ENCODE measurements at regions not wholly inside any gene's neighbourhood (a gene's known extent, or its start where the extent isn't known, plus 50 kb on each side); places are given as distances from the start of the nearest gene placed in this dataset.
A peak's percentile ranks its signal among the peaks of the same experiment; 100 is the strongest.
"Not testable (repeated sequence)": the region's sequence is repeated elsewhere in the genome, so short reads cannot be mapped to it uniquely, and the experiment has no call there.

DNA sequence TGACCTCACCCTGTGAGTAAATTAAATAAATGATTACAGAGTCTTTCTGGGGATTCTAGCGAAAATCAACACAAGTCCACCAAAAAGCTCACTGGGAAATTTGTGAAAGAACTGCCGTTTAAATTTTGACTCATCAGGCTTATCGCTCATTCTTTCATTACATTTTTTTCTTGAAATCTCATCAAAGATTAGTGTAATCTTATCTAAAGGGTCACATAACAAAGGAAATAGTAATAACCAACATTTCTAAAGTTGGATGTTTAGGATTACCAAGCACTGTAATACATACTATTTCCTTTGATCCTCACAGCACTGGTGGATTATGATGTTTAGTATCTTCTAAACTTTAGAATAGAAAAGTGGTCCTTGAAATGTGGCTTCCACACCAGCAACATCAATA lies 111.1 kb upstream of the CBLB start:
- DNase-seq (ENCODE audit: low read depth): no peak

- DNase-seq (ENCODE audit: low read depth): no peak
Measured at GRCh38 chr3:105982207-105982606, 113.4 kb upstream of the CBLB start.

GRCh38 chr3:105984837-105985236 lies 116.0 kb upstream of the CBLB start:
- DNase-seq (ENCODE audit: low read depth): no peak

DNA sequence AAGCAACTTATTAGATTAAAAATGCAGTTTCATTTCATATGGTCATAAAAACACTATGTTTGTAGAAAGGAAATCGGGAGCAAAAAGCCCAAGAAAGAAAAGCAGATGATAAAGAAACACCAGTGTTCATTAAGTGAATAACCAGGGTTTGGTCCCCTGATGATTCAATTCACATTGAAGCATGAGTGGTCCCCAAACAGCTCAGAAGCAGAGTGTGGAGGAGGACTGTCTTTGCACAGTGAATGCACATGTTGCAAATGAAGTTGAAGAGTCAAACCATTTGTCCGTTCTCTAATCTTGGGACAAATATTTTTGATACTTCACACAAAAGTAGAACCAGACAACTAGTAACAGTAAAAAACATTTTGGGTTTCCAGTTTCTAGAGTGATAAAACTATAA lies 117.5 kb upstream of the CBLB start:
- DNase-seq (ENCODE audit: low read depth): not testable (repeated sequence)

DNA sequence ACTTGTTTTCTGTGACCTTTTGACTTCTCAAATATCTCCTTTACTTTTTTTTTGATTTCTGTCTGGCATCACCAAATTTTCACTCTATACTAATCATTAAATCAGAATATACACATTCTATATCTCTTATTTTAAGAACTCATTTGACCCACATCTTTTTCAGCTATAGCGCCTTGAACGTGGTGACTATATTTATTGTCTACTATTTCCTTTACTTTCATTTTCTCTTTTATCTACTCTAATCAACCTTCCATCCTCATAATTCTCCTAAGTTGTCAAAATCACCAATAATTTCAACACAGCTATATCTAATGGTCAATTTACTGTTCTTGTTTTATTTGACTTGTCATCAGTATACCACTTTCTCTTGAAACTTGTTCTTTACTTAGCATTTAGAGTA lies 119.0 kb upstream of the CBLB start:
- DNase-seq (ENCODE audit: low read depth): no peak

- no peak for DNase-seq (ENCODE audit: low read depth)
Measured at GRCh38 chr3:105988540-105989212, 119.9 kb upstream of the CBLB start.

DNA sequence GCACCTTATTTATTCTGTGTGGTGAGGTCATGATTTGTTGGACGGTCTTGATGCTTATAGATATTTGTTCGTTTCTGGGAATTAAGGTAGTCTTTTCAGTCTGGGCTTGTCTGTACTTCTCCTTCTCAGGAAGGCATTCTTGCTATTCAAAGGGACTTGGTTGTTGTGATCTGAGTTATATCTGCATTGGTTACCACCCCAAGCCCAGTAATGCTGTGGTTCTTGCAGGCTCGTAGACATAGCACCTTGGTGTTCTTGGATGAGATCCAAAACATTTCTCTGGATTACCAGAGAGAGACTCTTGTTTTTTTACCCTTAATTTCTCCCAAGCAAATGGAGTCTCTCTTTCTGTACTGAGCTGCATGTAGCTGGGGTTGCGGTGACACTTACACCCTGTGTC lies 128.0 kb upstream of the CBLB start:
- no peak for DNase-seq (ENCODE audit: low read depth)

GRCh38 chr3:105997466-105997799 lies 128.6 kb upstream of the CBLB start:
- DNase-seq (ENCODE audit: low read depth): no peak

- peak; percentile 88 for DNase-seq (ENCODE audit: low read depth)
Measured at GRCh38 chr3:105997800-105998526, 129.2 kb upstream of the CBLB start.

DNA sequence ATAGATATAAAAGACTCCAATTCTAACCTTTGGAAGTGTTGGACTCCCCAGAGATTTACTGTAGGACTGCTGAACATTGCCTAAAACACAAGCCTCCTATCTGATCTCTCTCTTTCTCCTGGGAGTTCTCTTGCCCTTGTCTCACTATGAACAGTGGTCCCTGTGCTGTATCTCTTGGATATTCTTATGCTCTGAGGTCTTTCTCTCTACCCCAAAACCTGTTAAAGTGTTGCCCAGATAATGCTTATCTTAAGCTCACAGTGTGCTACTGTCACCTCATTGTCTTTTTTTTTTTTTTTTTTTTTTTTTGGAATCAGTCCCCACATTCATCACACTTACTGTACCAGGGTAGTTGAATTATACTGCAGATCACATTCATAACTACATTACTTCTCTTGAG lies 131.0 kb upstream of the CBLB start:
- DNase-seq (ENCODE audit: low read depth): no peak

- DNase-seq (ENCODE audit: low read depth): no peak
Measured at GRCh38 chr3:106001923-106002322, 133.1 kb upstream of the CBLB start.

- DNase-seq (ENCODE audit: low read depth): no peak
Measured at GRCh38 chr3:106004137-106004681, 135.4 kb upstream of the CBLB start.

GRCh38 chr3:106004826-106005225 lies 136.0 kb upstream of the CBLB start:
- no peak for DNase-seq (ENCODE audit: low read depth)

- peak; percentile 52 for DNase-seq (ENCODE audit: low read depth)
Measured at GRCh38 chr3:106006001-106006400, 137.2 kb upstream of the CBLB start.

DNA sequence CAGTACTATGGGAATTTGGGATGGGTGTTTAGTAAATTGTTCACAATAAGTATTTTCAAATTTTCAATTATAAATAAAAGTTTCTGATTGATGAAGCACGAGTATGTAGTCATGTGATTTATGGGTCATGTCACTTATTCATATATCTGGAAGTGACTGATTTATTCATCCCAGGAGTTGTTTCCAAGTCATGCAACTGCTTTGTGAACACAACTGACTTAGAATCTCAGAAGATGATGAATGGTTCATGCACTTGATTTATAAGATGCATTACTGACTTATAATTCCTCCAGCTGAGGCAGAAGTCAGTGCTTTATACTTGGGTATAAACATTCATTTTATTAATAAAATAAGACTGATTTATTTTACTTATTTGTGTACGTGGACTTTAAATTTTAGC lies 137.8 kb upstream of the CBLB start:
- DNase-seq (ENCODE audit: low read depth): no peak

DNA sequence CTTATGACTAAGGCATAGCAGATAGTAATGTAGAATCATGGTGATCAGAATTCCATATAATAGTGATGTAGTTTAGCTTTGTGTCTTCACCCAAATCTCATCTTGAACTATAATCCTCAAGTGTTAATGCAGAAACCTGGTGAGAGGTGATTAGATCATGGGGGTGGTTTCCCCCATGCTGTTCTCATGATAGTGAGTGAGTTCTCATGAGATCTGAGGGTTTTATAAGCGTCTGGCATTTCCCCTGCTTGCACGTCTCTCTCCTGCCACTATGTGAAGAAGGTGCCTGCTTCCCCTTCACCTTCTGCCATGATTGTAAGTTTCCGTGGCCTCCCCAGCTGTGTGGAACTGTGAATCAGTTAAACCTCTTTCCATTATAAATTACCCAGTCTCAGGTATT lies 138.7 kb upstream of the CBLB start:
- no peak for DNase-seq (ENCODE audit: low read depth)

DNA sequence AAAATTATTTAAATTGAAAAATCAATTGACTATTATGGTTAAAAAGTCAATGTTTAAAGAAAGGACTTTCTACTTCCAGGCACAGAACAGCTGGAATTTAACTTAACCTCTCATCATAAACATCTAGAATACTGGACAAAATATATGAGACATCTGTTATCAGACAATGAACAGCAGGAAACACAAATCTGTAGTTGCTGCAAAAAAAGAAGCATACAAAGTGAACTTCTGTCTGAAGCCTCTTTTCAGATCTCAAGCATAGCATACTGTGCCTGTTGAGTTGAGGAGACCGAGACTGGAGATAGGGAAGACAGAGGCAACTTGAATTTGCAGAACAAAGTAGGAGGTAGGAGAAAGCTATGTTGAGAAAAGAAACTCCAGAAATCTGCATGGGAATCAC lies 140.0 kb upstream of the CBLB start:
- DNase-seq (ENCODE audit: low read depth): no peak

DNA sequence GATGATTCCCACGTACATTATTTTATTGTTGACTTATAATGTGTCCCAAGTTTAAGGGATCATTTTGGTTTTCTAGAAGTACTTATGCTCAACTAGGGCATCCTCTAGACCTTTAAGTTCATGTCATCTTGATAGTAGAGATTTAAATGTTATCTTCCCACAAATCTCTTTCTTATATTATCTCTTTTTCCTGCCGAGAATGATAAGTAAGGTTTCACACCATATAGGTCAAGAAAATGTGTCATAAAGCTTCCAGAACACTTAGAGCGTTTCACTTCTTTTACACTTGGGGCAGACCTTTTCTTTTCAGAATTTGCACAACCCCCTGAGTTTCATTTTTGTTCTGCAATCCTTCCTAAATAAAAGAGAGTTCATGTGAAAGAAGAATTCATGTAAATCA lies 142.0 kb upstream of the CBLB start:
- DNase-seq (ENCODE audit: low read depth): no peak

- peak; percentile 67 for DNase-seq (ENCODE audit: low read depth)
Measured at GRCh38 chr3:106013971-106014370, 145.2 kb upstream of the CBLB start.

GRCh38 chr3:106014518-106014917 lies 145.7 kb upstream of the CBLB start:
- DNase-seq (ENCODE audit: low read depth): no peak

GRCh38 chr3:106014971-106015370 lies 146.2 kb upstream of the CBLB start:
- no peak for DNase-seq (ENCODE audit: low read depth)

DNA sequence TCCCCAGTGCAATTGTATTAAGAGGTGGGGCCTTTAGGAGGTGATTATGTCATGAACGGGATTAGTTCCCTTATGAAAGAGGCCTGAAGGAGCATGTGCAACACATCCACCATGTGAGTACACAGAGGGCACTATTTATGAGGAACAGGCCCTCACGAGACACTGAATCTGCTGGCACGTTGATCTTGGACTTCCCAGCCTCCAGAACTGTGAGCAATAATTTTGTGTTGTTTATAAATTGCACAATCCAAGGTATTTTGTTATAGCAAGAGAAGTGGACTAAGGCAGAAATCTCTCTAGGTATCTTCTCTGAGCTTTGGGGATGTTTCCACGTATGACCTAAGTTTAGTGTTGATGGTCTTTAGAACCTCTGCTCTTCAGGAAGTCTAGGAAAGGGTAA lies 149.3 kb upstream of the CBLB start:
- no peak for DNase-seq (ENCODE audit: low read depth)

DNA sequence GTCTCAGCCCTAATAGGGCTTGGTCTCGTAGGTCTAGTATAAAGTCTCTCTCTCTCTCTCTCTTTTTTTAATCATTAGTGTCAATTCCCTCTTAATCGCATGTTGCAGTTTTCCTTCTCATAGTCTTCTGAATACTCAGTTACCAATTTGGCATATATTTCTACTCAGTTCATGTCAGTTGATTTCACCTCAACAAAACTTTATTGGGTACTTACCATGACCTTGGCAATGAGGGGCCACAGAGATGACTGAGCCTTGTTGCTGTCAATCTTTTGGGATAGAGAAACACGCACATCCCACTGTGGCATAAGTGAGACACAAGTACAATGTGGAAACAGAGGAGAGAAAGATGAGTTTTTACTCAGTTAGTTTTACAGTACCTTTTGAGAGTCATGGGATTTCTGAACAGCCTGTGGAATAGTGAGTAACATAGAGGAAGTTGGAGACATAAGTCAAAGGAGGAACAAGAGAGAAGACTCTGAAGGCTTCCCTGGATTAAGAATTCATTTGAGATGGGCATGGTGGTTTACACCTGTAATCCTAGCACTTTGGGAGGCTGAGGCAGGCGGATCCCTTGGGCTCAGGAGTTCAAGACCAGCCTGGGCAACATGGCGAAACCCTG lies 150.2 kb upstream of the CBLB start:
- DNase-seq (ENCODE audit: low read depth): no peak
